ENCODE measurements at regions not wholly inside any gene's neighbourhood (a gene's known extent, or its start where the extent isn't known, plus 50 kb on each side); places are given as distances from the start of the nearest gene placed in this dataset.

DNA sequence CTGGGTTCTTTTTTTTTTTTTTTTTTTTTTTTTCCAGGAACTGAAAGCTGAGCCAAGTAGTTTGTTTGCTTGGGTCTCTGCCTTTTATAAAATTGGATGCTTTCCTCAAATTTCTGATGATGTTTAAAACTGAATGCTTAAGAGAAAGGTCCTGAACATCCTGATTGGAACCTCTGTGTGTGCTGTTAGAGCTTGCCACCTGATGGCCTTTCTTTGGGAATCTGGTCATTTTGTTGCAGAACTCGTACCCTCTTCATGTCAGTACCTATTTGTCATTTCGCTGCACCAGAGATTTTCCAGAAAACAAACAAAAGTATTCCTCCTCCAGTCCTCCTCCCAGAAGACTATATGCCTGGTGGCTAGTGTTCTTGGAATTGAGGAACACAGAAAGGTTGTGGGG lies 81.2 kb upstream of the KLF12 start:
- Histone ChIP-seq H3K4me1 (ENCODE audit: control insufficient read depth in 1 of 2, insufficient read depth in 2 of 2, low read length in 2 of 2) (no peaks in the 10 kb centered on the region), H3K9me3 (replicated peaks in 1 of 2; ENCODE audit: control insufficient read depth in 1 of 2, insufficient read depth in 1 of 2, low read length in 2 of 2) (no peaks in the 10 kb centered on the region), H3K9ac (ENCODE audit: insufficient read depth, low read length, poor library complexity, severe bottlenecking) (no peak overlapping the region), H3K27me3 (ENCODE audit: control insufficient read depth in 2 of 2, insufficient read depth in 2 of 2, low read length in 2 of 2) (no peaks in the 10 kb centered on the region), H3K4me2 (replicated peaks; ENCODE audit: extremely low read depth, low read length, poor library complexity, severe bottlenecking) (no peak overlapping the region), H4K20me1 (ENCODE audit: insufficient read depth, low read length) (no peaks in the 10 kb centered on the region), H3K79me2 (ENCODE audit: insufficient read depth, low read length) (no peaks in the 10 kb centered on the region), H3K36me3 (replicated peaks in 1 of 2; ENCODE audit: control insufficient read depth in 1 of 2, insufficient read depth in 2 of 2, low read length in 2 of 2) (no peaks in the 10 kb centered on the region), H3K27ac (ENCODE audit: low read depth in 1 of 2, low read length in 2 of 2) (no peak overlapping the region), H2AFZ (ENCODE audit: insufficient read depth, low read depth, low read length, poor library complexity, severe bottlenecking) (no peak overlapping the region), H3K4me3 (replicated peaks in 1 of 3; ENCODE audit: low read depth in 2 of 3, low read length in 3 of 3) (no peak overlapping the region)
- no peak for DNase-seq
- Mint-ChIP-seq H3K9me3 (peaks cover 0 to 3% (median 0%) of the 10 kb centered on the region in 7 donors), H3K27me3 (ENCODE audit: low read depth in 3 of 3) (peaks cover 0 to 1% (median 1%) of the 10 kb centered on the region in 3 donors), H3K4me1 (no peaks in the 10 kb centered on the region), H3K4me3 (no peak overlapping the region), H3K36me3 (no peaks in the 10 kb centered on the region), H3K27ac (no peak overlapping the region)
- no peak for TF ChIP-seq CTCF (IDR thresholded peaks at IDR 0.05)
- intact Hi-C loops (cut with micrococcal nuclease): no loop called here
- 80% methylated on average over 1 of the region's 2 CpGs for WGBS (ENCODE audit: insufficient coverage)

DNA sequence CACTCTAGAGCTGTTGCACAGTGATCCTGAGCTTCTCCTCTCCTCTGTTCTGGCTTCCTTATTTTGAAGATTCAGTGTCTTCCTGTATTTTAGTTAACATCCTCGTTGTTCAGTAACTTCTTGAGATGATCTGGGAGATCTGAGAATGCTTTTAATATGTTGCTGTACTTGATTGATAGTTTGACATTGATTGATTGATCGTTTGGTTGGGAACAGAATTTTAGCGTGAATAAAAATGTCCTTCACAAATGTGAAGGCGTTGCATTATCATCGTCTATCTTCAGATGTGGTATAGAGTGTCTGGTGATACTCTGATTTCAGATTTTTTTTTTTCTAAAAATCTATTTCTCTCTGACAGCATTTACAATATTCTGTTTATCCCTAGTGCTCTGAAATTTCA lies 80.1 kb upstream of the KLF12 start:
- Histone ChIP-seq H3K27me3 (ENCODE audit: control insufficient read depth in 2 of 2, insufficient read depth in 2 of 2, low read length in 2 of 2) (no peaks in the 10 kb centered on the region), H3K79me2 (ENCODE audit: insufficient read depth, low read length) (no peaks in the 10 kb centered on the region), H2AFZ (ENCODE audit: insufficient read depth, low read depth, low read length, poor library complexity, severe bottlenecking) (no peak overlapping the region), H4K20me1 (ENCODE audit: insufficient read depth, low read length) (no peaks in the 10 kb centered on the region), H3K4me1 (ENCODE audit: control insufficient read depth in 1 of 2, insufficient read depth in 2 of 2, low read length in 2 of 2) (no peaks in the 10 kb centered on the region), H3K4me2 (replicated peaks; ENCODE audit: extremely low read depth, low read length, poor library complexity, severe bottlenecking) (no peak overlapping the region), H3K9me3 (replicated peaks in 1 of 2; ENCODE audit: control insufficient read depth in 1 of 2, insufficient read depth in 1 of 2, low read length in 2 of 2) (no peaks in the 10 kb centered on the region), H3K36me3 (replicated peaks in 1 of 2; ENCODE audit: control insufficient read depth in 1 of 2, insufficient read depth in 2 of 2, low read length in 2 of 2) (no peaks in the 10 kb centered on the region), H3K9ac (ENCODE audit: insufficient read depth, low read length, poor library complexity, severe bottlenecking) (no peak overlapping the region), H3K4me3 (replicated peaks in 1 of 3; ENCODE audit: low read depth in 2 of 3, low read length in 3 of 3) (no peak overlapping the region), H3K27ac (ENCODE audit: low read depth in 1 of 2, low read length in 2 of 2) (no peak overlapping the region)
- no CpG with 5 or more reads among the region's 5 CpGs for whole genome bisulfite sequencing (ENCODE audit: insufficient coverage)
- H3K36me3 Mint-ChIP-seq: no peaks in the 10 kb centered on the region
- no peak overlapping the region for H3K27ac Mint-ChIP-seq
- peaks cover 0 to 1% (median 1%) of the 10 kb centered on the region in 3 donors for H3K27me3 Mint-ChIP-seq (ENCODE audit: low read depth in 3 of 3)
- intact Hi-C loops (cut with micrococcal nuclease): no loop called here
- H3K4me1 Mint-ChIP-seq: no peaks in the 10 kb centered on the region
- no peak for TF ChIP-seq CTCF (IDR thresholded peaks at IDR 0.05)
- no peak for DNase-seq
- no peak overlapping the region for H3K4me3 Mint-ChIP-seq
- H3K9me3 Mint-ChIP-seq: peaks cover 0 to 3% (median 0%) of the 10 kb centered on the region in 7 donors

Data from CD14-positive monocyte (primary cell).